LNCaP clone FGC (cell line): ENCODE measurements at regions not wholly inside any gene's neighbourhood (a gene's known extent, or its start where the extent isn't known, plus 50 kb on each side); places are given as distances from the start of the nearest gene placed in this dataset.
A peak's percentile ranks its signal among the peaks of the same experiment; 100 is the strongest.

ENCODE experiments used
- DNase-seq: peaks from one replicate; pipeline ENCODE4 v3.0.0-alpha.2; 2011; ENCODE audit warnings: low read depth
- H3K4me3 ChIP-seq: 2 replicates; pipeline ENCODE4 v1.5.1; 2011; ENCODE audit warnings: mild to moderate bottlenecking, low read depth, low read length, control low read depth
- TF ChIP-seq, protein P1 (sequence below): IDR thresholded peaks from 2 replicates; pipeline ENCODE4 v1.5.1; 2012; ENCODE audit warnings: mild to moderate bottlenecking; ENCODE audit not compliant: control insufficient read depth, insufficient read depth; ENCODE audit errors: extremely low read depth

GRCh38 chr15:91688811-91689210 is 164.7 kb upstream of the SLCO3A1 start:
- TF ChIP-seq, protein P1, sequence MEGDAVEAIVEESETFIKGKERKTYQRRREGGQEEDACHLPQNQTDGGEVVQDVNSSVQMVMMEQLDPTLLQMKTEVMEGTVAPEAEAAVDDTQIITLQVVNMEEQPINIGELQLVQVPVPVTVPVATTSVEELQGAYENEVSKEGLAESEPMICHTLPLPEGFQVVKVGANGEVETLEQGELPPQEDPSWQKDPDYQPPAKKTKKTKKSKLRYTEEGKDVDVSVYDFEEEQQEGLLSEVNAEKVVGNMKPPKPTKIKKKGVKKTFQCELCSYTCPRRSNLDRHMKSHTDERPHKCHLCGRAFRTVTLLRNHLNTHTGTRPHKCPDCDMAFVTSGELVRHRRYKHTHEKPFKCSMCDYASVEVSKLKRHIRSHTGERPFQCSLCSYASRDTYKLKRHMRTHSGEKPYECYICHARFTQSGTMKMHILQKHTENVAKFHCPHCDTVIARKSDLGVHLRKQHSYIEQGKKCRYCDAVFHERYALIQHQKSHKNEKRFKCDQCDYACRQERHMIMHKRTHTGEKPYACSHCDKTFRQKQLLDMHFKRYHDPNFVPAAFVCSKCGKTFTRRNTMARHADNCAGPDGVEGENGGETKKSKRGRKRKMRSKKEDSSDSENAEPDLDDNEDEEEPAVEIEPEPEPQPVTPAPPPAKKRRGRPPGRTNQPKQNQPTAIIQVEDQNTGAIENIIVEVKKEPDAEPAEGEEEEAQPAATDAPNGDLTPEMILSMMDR, result no peak
- no peak for DNase-seq
- no peak overlapping the region for H3K4me3 ChIP-seq

GRCh38 chr15:91689377-91689776 is 164.1 kb upstream of the SLCO3A1 start:
- no peak for DNase-seq
- TF ChIP-seq, protein P1, result no peak

DNA sequence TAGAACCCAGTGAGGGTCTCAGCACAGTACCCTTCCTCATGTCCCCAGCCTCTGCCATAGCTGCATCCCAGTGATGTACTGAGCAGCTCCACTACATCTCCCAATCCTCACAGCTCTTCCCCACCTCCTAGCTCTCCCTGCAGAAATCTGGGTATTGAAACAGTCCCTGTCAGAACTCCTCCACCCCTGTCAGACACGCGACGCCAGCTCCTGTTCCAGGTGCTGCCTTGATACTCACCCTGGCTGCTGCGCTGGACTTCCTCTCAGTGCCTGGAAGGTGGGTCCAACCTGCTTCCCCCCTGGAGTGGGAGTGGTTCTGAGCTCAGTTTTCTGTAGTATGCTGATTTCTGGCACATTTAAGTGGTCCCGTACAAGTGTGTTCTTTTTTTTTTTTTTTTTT is 160.9 kb upstream of the SLCO3A1 start:
- H3K4me3 ChIP-seq, result no peak overlapping the region
- TF ChIP-seq, protein P1, result no peak
- no peak for DNase-seq

More at GRCh38 chr15:91689377-91689776, 164.1 kb upstream of the SLCO3A1 start:
- no peak overlapping the region for H3K4me3 ChIP-seq

DNA sequence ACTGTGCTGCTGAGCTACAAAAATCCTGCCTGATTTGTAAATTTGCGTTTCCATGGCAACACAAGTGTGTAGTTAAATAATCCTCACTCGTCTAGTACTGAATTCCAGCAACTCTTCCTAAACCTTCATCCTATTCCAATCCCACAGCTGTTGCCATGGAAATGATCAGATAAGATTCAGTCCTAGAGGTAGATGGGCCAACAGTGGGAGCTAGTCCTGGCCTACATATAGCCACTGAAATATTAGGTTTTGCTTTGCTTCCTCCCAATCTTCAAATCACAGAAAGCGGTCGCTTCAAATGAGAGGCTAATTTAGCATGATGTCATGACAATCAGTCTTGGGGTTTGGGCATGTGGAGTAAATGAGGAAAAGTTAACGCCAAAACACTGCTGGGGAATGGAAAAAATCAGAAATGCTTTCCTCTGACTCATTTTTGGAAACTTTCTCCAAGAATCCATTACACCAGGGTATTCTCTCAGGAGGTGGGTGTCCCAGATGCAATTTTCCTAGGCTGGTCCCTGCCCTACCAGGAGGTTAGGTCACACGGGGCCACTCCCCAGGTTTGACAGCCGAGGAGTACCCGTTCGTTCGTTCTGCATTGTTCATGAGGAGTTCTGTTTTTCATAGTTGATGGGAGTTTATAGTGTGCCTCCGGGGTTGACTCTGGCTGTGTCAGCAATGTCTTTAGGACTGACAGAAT is 159.2 kb upstream of the SLCO3A1 start:
- H3K4me3 ChIP-seq, result peak overlapping the region; percentile 33
- DNase-seq, result no peak
- TF ChIP-seq, protein P1, result no peak

- peak overlapping the region; percentile 33 for H3K4me3 ChIP-seq
Observed at GRCh38 chr15:91694831-91695210, 158.7 kb upstream of the SLCO3A1 start.

DNA sequence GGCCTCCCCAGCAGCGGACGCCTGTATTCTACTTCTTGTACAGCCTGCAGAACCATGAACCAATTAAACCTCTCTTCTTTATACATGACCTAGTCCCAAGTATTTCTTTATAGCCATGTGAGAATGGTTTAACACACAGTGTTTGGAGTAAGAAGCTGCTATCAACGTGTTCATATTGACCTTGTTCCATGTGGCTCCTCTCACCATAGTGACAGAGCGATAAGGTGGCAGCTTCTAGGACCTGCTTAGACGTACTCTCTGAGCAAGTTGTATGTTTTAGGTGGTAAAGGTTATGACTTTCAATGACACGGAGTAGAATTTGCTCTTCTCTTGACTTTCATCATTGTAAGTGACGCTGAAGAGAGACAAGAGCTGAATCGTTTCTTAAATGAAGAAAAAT is 157.7 kb upstream of the SLCO3A1 start:
- TF ChIP-seq, protein P1, result no peak
- H3K4me3 ChIP-seq, result no peak overlapping the region
- DNase-seq, result no peak

More at GRCh38 chr15:91694831-91695210, 158.7 kb upstream of the SLCO3A1 start:
- peak; percentile 25 for DNase-seq
- TF ChIP-seq, protein P1, result no peak

GRCh38 chr15:91696981-91697380 is 156.5 kb upstream of the SLCO3A1 start:
- H3K4me3 ChIP-seq, result no peak overlapping the region
- TF ChIP-seq, protein P1, result no peak
- DNase-seq, result no peak
